Parathyroid adenoma (tissue), 2 donors: ENCODE measurements at regions not wholly inside any gene's neighbourhood (a gene's known extent, or its start where the extent isn't known, plus 50 kb on each side); places are given as distances from the start of the nearest gene placed in this dataset.

Source experiments
- H2AFZ ChIP-seq: fragments of 300-600 bp; sonication (generic); one replicate; pipeline ENCODE4 v1.7.0; 2017; ENCODE audit warnings: antibody characterized with exemption, mild to moderate bottlenecking
- H3K27ac ChIP-seq: fragments of 300-600 bp; sonication (generic); one replicate; pipeline ENCODE4 v1.7.0; 2017
- H3K27me3 ChIP-seq: fragments of 300-600 bp; sonication (generic); one replicate; pipeline ENCODE4 v1.7.0; 2017; ENCODE audit warnings: low read length; ENCODE audit not compliant: control insufficient read depth, insufficient read depth
- H3K36me3 ChIP-seq: fragments of 300-600 bp; sonication (generic); one replicate; pipeline ENCODE4 v1.7.0; 2017; ENCODE audit warnings: low read length; ENCODE audit not compliant: control insufficient read depth, insufficient read depth
- H3K4me1 ChIP-seq: fragments of 300-600 bp; sonication (generic); one replicate; pipeline ENCODE4 v1.7.0; 2017; ENCODE audit warnings: control low read depth
- H3K4me2 ChIP-seq: fragments of 300-600 bp; sonication (generic); one replicate; pipeline ENCODE4 v1.7.0; 2017; ENCODE audit warnings: low read length
- H3K4me3 ChIP-seq: fragments of 300-600 bp; sonication (generic); one replicate; pipeline ENCODE4 v1.7.0; 2017; ENCODE audit warnings: low read depth, low read length
- H3K79me2 ChIP-seq: fragments of 300-600 bp; sonication (generic); one replicate; pipeline ENCODE4 v1.7.0; 2017; ENCODE audit warnings: control low read depth
- H3K9ac ChIP-seq: fragments of 300-600 bp; sonication (generic); one replicate; pipeline ENCODE4 v1.7.0; 2017; ENCODE audit warnings: mild to moderate bottlenecking
- H3K9me3 ChIP-seq: fragments of 300-600 bp; sonication (generic); one replicate; pipeline ENCODE4 v1.7.0; 2017; ENCODE audit warnings: low read length; ENCODE audit not compliant: control insufficient read depth
- TF ChIP-seq, protein P1 (sequence below): fragments of 300-600 bp; sonication (generic); IDR thresholded peaks from one replicate; pipeline ENCODE4 v1.7.0; 2017; ENCODE audit warnings: antibody characterized with exemption, mild to moderate bottlenecking
- donor health status: primary hyperparathyroidism.

DNA sequence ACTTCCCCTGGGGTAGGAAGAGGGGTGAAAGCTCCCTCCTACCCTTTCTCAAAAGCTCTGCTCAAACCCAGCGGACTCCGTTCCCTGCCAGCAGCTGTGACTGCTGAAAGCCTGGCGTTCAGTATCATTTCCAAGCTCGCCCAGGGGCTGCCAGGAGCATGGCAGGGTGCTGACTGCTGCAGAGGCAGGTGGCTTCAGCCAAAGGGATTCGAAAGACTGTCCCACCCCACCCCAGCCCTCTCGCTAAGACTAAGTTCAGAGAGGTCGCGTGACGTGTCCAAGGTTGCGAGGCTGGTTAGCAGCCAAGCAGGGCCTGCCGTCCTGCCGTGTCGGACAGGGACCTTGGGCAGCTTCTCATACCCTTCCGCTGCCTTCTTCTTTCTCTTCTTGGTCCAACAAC, 72.3 kb upstream of the RAB12 start:
- no peaks in the 10 kb centered on the region for H3K79me2 ChIP-seq
- TF ChIP-seq, protein P1, sequence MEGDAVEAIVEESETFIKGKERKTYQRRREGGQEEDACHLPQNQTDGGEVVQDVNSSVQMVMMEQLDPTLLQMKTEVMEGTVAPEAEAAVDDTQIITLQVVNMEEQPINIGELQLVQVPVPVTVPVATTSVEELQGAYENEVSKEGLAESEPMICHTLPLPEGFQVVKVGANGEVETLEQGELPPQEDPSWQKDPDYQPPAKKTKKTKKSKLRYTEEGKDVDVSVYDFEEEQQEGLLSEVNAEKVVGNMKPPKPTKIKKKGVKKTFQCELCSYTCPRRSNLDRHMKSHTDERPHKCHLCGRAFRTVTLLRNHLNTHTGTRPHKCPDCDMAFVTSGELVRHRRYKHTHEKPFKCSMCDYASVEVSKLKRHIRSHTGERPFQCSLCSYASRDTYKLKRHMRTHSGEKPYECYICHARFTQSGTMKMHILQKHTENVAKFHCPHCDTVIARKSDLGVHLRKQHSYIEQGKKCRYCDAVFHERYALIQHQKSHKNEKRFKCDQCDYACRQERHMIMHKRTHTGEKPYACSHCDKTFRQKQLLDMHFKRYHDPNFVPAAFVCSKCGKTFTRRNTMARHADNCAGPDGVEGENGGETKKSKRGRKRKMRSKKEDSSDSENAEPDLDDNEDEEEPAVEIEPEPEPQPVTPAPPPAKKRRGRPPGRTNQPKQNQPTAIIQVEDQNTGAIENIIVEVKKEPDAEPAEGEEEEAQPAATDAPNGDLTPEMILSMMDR, result no peak
- no peaks in the 10 kb centered on the region for H3K4me1 ChIP-seq
- H3K9me3 ChIP-seq, result no peaks in the 10 kb centered on the region
- H3K9ac ChIP-seq, result no peak overlapping the region
- no peak overlapping the region for H3K4me2 ChIP-seq
- H3K4me3 ChIP-seq, result no peak overlapping the region
- H3K36me3 ChIP-seq, result no peaks in the 10 kb centered on the region
- no peak overlapping the region for H3K27ac ChIP-seq
- H2AFZ ChIP-seq, result no peak overlapping the region
- no peaks in the 10 kb centered on the region for H3K27me3 ChIP-seq

DNA sequence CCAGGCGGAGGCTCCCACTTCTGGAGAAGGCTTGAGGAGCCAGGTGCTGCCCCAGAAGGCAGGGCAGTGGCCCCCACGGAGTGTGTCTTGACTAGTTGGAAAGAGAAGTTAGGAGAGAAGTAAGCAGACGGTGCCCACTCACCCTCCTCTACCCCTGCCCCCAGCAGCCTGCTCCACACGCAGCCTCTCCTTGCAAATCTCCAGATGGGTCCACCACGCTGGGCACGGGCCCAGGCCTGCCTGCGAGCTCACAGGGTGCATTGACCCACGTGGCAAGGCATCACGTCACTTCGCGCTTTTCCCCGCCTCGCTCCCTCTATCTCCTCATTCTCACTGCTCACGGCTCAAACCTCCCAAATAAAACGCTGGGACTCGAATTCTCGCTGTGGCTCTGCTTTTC, 71.8 kb upstream of the RAB12 start:
- H3K36me3 ChIP-seq, result no peaks in the 10 kb centered on the region
- H3K9me3 ChIP-seq, result no peaks in the 10 kb centered on the region
- H3K4me2 ChIP-seq, result no peak overlapping the region
- H3K4me3 ChIP-seq, result no peak overlapping the region
- no peak overlapping the region for H3K9ac ChIP-seq
- no peaks in the 10 kb centered on the region for H3K27me3 ChIP-seq
- no peak overlapping the region for H3K27ac ChIP-seq
- no peaks in the 10 kb centered on the region for H3K4me1 ChIP-seq
- H3K79me2 ChIP-seq, result no peaks in the 10 kb centered on the region
- TF ChIP-seq, protein P1, result no peak
- H2AFZ ChIP-seq, result no peak overlapping the region

DNA sequence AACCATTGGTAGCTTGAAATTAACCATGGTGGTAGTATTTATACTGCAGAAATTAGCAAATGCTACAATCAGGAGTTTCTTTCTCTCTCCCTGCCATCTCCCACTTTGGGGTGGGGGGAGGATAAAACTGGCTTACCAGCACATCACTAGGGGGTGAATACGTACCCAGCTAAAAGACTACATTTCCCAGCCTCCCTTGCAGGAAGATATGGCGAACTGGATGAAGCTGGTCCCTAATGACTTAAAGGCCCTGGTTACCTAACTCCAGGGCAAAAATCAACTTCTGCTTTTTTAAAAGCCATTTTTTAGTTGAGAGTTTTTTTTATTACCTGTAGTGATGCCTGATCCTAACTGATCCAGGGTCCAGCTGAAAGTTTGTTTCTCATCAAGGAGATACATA, 70.3 kb upstream of the RAB12 start:
- Histone ChIP-seq H3K9me3 (no peaks in the 10 kb centered on the region), H3K27ac (no peak overlapping the region)

DNA sequence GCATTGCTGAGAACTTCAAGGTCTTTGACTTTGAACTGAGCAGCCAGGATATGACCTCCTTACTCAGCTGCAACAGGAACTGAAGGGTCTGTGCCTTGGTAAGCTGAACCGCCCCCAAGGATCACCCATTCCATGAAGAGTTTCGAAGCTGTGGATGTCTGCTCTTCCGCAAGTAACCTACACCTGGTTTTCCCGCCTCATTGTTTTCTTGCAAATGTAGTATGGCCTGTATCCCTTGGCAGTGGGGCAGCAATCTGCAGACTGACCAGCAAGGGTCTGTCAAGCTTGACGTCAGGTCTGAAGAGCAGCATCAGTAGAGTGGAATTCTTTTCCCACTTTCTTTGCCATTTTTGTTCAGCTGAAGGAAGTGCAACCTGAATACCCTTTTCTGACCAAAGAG, 62.6 kb upstream of the RAB12 start:
- Histone ChIP-seq H3K4me3 (no peak overlapping the region), H3K36me3 (no peaks in the 10 kb centered on the region), H3K27me3 (no peaks in the 10 kb centered on the region), H2AFZ (no peak overlapping the region), H3K4me2 (no peak overlapping the region), H3K4me1 (no peaks in the 10 kb centered on the region), H3K79me2 (no peaks in the 10 kb centered on the region), H3K9ac (no peak overlapping the region), H3K9me3 (no peaks in the 10 kb centered on the region), H3K27ac (no peak overlapping the region)
- TF ChIP-seq, protein P1, result no peak

More for the DNA sequence above, 70.3 kb upstream of the RAB12 start:
- no peaks in the 10 kb centered on the region for H3K79me2 ChIP-seq
- no peaks in the 10 kb centered on the region for H3K4me1 ChIP-seq
- H2AFZ ChIP-seq, result no peak overlapping the region
- no peaks in the 10 kb centered on the region for H3K36me3 ChIP-seq
- no peak overlapping the region for H3K4me3 ChIP-seq
- no peak overlapping the region for H3K9ac ChIP-seq
- H3K4me2 ChIP-seq, result no peak overlapping the region
- H3K27me3 ChIP-seq, result no peaks in the 10 kb centered on the region
- TF ChIP-seq, protein P1, result no peak

DNA sequence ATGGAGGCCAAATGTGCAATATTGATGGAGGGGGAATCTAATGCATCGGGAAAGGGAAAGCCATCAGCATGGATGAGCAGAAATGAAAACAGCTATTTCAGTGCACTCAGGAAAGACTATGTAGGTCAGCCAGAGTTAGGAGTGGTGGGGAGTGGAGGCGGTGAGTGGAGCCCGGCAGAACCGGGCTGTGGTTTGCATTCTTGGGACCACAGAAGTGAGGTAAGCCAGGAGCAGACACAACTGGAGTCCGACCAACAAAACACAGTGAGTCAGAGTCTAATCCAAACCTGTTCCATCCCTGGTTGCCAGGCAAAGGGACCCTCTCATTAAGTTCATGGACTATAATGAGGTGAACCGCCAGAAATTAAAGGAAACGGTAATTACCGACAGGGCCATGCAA, 61.1 kb upstream of the RAB12 start:
- TF ChIP-seq, protein P1, result no peak
- Histone ChIP-seq H3K9ac (no peak overlapping the region), H3K9me3 (no peaks in the 10 kb centered on the region), H3K36me3 (no peaks in the 10 kb centered on the region), H3K4me1 (no peaks in the 10 kb centered on the region), H3K4me2 (no peak overlapping the region), H3K4me3 (no peak overlapping the region), H3K27ac (no peak overlapping the region), H3K79me2 (no peaks in the 10 kb centered on the region), H2AFZ (no peak overlapping the region), H3K27me3 (no peaks in the 10 kb centered on the region)
